ACHN (cell line): ENCODE measurements at regions not wholly inside any gene's neighbourhood (a gene's known extent, or its start where the extent isn't known, plus 50 kb on each side); places are given as distances from the start of the nearest gene placed in this dataset.
"Not testable (repeated sequence)": the region's sequence is repeated elsewhere in the genome, so short reads cannot be mapped to it uniquely, and the experiment has no call there.

Experiments used
- DNase-seq: peaks from one replicate; pipeline ENCODE4 v3.0.0-alpha.2; 2015
- in situ Hi-C: cut with HindIII; loops from 2 replicates; pipeline ENCODE4 v1.10.0; 2017; ENCODE audit warnings: low sequenced_read_pairs, low pct_ligation_motif_present, low pct_unique_long_range_greater_than_20kb

DNA sequence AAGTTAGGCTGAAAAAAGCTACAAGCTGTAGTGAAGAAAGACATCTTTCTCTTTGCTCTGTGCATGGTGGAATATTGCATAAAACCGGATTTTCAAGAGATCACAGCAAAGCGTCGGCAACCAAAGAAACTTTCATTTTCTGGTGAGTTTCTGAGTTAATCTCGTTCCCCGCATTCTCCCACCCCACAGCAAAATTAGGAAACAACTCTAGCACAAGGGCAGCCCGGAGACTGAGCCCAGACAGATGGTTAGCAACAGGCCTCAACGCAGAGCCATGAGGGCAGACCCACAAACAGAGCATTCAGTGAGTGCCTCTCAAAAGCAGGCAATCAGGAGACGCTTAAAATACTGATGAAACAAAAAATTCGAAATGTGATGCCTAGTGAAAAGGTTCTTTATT lies 396.1 kb upstream of the KLF6 start:
- no peak for DNase-seq
- in situ Hi-C loops: no loop called here

DNA sequence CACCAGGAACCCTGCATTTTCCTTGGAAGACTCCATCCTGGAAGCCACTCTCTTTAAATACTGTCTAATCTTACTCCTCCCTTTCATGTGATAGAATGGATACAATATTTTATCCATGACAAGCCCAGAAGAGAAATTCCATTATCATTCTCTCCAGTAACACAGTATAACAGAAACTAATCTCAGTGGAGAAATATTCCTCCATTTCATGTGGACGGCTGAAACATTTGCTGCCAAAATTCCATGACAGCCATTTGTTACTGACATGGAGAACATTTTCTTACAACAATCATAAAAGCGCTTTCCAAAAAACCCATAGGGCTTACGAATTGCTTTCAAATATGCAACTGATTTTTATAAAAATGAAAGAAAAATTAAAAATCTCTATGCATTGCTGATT lies 392.8 kb upstream of the KLF6 start:
- in situ Hi-C loops: no loop called here
- no peak for DNase-seq

DNA sequence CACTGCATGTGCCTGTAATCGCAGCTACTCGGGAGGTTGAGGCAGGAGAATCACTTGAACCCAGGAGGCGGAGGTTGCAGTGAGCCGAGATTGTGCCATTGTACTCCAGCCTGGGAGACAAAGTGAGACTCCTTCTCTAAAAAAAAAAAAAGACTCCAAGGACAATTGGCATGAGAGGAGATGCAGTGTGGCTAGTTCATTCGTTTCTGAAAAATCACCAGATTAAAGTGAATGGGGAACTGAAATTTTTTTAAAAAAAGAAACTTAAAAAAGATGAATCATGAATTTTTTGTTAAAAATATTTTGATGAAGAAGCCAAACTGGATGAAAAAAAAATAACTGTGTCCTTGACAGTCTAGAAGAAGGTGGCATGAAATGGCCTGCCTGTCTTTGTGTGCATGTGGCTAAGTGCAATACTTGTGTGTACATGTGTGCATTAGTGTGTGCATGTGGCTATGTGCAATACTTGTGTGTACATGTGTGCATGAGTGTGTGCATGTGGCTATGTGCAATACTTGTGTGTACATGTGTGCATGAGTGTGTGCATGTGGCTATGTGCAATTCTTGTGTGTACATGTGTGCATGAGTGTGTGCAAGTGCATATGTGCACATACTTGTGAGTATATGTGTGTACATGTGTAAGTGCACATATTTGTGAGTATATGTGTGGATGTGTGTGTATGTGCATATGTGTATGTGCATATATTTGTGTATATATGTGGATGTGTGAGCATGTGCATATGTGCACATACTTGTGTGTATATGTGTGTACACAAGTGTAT lies 391.7 kb upstream of the KLF6 start:
- in situ Hi-C loops: no loop called here
- no peak for DNase-seq

DNA sequence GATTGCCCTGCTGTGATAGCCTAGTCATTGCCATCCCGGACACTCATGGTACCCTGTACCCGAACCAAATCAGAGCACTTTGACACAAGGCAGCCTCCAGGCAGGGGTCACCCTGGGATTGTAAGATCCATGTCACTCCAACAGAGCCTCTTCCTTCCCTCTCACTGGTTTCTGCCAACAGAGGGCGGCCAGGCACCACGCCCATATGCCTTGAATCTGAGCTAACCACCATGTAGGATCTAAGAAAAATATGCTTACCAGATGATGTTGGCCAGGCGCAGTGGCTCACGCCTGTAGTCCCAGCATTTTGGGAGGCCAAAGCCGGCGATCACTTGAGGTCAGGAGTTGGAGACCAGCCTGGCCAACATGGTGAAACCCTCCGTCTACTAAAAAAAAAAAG lies 389.2 kb upstream of the KLF6 start:
- DNase-seq: peak; percentile 7
- in situ Hi-C loops: no loop called here

DNA sequence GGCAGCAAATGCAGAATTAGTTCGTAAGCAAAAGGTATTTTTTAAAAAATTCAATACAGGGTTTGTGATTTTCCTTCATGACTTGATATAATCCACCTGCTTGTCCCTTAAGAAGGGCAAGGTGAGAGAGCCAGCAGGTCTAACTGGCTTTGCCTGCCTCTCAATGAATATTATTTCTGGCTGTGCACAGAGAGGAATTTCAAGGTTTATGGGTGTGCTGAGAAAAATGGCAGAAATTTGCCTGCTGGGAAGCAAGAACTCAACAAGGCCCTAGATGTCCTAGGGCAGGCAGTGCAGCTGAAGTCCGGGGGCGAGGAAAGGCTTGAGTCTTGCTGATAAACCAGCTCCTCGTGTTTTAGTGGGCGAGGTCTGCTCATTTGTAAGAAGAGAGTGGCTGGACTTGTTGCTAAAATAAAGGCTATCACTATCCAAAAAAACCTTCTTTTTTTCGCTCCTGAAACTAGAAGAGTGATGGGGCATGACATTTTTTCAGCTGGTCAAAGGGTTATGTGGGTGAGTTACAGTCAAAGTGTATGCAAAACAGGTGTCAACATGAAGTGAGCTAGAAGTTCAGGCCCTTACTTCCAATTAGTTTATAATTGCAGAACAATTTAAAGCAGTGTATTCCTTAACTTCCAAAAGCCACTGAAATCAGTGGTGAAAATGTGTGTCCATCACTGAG lies 385.8 kb upstream of the KLF6 start:
- in situ Hi-C loops: no loop called here
- DNase-seq: no peak

DNA sequence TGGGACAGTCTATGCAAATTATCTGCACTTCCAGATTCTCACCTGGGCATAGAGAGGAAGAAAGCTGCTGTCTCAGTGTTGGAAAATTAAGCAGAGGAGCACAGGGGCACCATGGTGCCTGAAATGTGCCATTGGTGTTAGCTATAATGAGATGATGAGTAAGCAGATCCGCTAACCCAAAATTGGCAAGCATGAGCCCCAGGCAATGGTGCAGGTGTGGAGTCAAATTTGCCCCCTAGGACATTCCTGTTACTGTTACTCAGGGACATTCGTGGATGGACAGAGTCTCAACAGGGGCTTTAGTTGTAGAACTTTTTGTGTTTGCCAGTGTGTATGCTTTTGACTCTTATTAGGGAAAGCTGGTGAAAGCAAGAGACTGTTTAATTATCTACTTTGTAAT lies 385.2 kb upstream of the KLF6 start:
- no peak for DNase-seq
- in situ Hi-C loops: no loop called here

DNA sequence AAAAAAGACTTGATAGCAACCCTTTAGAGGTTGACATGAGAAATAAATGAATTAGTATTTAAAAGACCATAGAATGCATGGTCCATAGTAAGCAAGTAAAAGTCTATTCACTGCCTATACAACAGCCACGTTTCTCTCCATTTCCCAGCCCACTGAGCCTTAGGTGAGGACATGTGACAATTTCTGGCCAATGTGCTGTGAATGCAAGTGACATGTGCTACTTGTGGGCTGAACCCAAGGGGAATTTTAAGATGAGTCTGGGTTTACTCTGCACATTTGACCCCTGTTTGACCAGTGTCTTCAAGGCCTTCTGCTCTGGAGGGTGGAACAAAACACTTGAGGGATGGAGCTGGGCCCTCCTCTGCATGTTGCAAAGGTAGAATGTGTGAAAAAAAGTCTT lies 384.4 kb upstream of the KLF6 start:
- no peak for DNase-seq
- in situ Hi-C loops: no loop called here

DNA sequence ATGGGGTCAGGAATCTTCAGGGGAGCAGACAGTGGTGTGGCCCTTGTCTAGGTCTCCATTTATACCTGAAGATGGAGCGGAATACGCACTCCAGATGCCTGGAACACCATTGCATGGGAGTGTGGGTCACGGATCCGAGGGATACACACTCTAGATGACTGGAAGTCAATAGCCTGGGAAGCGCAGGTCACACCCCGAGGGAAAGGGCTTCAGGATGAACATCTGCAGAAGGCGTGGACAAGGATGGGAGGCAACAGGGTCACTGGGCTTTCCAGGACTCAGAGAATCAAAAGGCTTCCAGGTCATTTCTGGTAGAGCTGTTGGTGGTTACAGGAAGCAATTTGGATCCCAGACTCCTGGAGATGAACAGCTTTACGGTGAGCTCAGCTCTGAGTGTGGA lies 382.2 kb upstream of the KLF6 start:
- no peak for DNase-seq
- in situ Hi-C loops: no loop called here

DNA sequence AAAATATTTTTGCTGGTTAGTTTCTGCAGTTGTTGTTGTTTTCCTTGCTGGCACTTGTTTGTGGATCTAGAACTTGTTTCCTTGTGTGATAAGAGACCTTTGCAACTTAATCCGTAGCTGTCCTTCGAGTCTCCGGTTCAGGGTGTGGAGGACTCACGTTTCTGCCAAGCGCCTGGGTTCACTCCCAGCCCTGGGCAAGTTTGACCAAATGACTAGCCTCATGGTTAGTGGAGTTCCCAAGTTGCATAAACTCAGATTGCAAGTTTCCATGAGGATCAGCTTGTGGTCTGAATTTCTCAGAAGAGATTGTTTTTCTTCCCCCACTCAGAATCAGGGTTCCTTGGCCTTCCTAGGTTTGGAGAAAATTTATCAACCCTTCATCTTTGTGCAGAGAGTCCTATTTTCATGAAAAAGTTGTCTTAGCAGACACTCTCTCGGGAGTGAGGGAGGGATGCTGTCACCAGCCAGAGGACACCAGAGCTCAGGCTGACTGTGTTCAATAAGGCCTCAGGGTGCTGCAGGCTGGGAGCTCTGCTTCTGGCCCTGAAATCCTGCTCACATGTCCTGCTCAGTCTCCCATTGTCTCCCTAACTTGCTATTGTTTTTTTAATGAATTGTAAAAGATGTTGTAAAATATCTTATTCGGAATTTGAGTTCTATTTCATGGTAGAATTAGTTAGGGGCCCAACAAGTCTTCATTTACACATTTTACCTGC lies 377.7 kb upstream of the KLF6 start:
- in situ Hi-C loops: no loop called here
- no peak for DNase-seq

DNA sequence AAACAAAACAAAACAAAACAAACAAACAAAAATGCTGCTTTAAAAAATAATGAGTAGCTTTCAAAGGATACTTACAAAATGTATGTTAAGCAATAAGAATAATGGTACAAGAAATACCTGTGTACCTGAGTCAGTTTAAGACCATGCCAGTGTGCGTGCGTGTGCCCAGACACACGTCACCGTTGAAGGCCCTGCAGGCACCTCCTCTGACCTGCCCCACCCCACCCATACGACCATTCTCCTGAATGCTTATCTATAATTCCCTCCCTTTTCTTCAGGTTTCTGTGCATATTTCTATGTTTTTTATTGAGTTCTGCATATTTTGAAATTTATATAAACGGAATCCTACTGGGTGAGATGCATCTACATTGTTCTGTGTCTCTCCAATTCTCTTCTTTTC lies 374.2 kb upstream of the KLF6 start:
- in situ Hi-C loops: no loop called here
- no peak for DNase-seq

DNA sequence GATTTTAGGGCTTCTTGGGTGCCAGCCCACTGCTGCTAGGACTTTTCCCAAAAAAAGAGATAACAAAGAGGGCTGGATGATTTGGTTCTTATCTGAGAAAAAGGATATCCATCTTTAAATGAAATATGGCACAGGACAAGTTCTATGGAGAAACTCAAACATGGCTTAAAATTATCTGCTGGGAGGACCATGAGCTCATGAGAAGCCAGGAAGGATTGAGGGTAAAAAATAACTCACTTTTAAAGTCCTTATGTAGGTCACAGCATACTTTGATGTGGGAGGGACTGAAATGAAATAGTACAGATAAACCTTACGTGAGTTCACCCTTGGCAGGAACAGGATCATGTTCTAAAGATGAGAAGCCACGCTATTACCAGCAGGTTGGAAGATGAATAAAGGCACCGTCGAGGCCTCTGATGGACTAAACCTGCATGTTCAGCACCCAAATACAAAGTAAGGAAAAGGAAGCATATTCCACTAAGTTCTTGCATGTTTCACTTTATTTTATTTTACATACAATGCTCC lies 369.2 kb upstream of the KLF6 start:
- in situ Hi-C loops: no loop called here

DNA sequence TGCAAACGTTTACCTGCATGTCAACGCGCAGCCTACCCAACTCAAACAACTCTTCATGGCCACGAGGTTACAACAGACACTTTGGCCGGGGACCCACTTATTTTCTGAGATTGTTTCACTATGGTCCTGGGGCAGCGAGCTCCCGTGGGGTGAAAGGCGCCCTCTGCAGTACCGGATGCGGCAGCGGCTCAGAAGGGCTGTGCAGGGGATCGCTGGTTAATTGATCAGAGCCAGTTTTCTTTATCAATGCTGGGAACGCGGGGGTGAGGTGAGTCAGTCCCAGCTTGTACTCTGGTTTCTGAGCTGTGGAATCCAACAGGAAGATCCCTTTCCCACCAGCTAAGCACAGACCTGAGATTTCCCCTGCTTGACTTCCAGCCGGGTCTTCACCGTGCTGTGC lies 366.5 kb upstream of the KLF6 start:
- in situ Hi-C loops: no loop called here
- DNase-seq: no peak

More for the DNA sequence above, 369.2 kb upstream of the KLF6 start:
- DNase-seq: no peak

DNA sequence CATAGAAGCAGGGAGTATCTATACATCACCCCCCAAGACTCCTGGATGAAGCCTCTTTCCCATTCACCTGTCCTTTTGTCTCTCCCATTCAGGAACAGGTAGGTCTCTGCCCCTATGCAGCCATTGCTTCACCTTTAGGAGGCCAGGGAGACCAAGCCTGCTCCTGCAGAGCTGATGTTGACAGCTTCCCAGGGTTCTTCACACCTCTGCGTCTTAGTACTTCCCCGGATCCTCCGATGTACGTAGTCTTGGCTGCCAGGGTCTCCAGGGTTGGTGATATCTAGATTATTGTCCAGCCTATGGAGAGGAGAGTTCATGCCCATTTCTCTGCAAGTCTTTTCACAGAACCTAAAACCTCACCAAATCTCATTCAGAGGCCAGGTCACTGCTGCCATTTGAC lies 365.7 kb upstream of the KLF6 start:
- DNase-seq: no peak
- in situ Hi-C loops: no loop called here

DNA sequence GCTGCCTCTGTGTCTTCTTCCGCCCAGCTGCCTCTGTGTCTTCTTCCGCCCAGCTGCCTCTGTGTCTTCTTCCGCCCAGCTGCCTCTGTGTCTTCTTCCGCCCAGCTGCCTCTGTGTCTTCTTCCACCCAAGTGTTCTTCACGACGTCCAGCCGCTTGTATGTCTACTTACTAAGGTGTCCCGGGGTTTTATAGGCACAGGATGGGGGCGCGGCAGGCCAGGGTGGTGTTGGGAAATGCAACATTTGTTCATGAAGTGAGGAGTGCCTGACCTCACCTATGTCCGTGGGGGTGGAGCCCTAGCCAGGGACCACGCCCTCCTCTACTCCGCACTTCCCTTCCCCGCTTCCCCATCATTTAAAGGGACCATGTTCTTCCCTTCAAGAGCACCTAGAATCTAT lies 364.5 kb upstream of the KLF6 start:
- DNase-seq, in situ Hi-C loops: not testable (repeated sequence)

DNA sequence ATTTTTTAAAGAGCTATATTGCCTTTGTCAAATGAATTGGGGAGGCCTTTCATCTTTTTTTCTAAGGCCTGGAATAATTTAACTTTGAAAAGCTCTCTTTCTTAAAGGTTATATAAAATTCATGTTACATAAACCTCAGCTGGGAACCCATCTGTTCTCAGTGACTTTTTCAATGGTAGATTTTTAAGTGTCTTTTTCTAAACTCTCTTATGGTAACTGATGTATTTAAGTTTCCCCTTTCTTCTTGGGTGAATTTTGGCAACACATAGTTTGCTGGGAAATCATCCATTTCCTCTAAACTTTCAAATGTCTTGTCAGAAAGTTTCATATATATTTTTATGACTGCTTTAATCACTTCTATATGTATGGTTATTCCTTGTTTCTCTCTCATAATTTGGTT lies 362.2 kb upstream of the KLF6 start:
- DNase-seq: no peak
- in situ Hi-C loops: no loop called here

DNA sequence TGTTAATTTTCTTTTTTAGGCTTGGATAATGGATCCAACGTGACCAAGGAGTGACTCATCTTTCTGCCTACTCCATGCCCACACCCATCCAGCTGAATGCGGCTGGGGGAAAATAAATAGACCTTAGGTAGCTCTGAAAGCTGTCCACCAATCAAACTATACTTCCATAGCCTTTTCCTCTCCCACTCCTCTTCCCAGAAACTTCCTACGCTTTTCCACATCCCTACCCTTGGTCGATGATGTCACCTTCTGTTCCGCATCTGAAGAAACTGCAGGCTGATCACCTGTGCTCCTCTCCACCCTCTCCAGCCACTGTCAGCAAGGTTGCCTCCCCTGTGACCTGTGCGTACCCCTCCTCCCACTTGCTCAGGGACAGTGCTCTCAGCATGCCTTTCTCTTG lies 359.8 kb upstream of the KLF6 start:
- in situ Hi-C loops: no loop called here

DNA sequence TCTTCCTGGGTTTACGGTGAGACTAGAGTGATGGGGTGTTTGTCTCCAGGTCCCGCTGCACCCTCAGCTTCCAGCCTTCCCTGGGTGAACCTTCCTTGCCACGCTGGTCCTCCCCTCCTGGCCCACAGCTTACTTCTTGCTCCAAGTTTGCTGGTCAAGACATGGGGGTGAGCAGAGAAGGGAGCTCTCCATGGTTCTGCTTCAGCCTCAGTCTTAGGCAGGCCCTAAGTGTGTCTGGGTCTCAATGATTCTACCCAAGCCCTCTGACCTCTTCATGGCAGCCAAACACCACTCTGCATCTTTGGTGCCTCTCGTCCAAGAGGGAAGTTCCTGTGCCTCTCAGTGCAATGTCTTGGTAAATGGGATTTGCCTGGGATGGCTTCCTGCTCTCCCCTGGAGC lies 356.5 kb upstream of the KLF6 start:
- in situ Hi-C loops: no loop called here
- peak; percentile 6 for DNase-seq

More for the DNA sequence above, 359.8 kb upstream of the KLF6 start:
- DNase-seq: no peak

DNA sequence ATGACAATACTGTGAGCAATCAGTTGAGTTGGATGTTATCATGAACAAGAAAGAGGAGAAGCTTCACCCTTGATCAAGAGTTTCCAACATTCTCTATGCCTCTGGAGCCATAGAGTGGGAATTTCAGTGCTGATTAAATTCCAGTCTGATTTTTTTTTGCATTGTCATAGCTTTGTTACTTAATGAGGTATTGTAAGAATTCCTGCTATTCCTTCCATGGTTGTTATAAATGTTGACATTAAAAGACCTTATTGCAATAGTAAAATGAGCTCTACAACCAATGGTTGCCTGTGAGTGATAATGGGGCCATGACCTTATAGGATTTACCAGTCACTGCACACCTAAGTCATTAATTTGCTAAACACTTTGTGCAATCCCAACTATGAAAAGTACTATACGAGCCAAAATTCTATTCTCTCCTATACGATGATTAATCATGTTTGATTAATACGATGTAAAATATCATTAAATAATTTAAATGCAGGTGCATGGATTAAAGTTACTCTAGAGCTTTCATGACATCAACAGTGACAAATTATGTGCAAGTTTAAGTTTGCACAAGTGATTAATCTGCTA lies 353.2 kb upstream of the KLF6 start:
- in situ Hi-C loops: no loop called here
- DNase-seq: no peak

DNA sequence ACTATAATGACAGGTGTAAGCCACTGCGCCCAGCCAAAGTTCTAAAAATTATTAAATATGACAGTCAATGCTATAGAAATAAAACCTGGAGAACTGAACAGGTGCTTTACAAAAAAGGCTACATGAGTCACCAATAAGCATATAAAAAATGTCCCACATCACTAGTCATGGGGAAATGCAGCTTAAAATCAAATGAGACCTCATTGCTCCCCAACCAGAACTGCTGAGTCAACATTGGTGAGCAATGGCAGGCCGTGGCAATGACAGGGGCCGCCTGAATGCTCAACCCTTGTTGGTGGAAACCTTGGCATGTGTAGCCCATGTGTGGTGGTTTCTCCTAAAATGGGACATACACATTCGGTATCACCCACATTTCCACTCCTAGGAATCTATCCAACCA lies 352.3 kb upstream of the KLF6 start:
- in situ Hi-C loops: no loop called here
- no peak for DNase-seq
